Stimulated activated CD8-positive, alpha-beta memory T cell treated with anti-CD3 and anti-CD28 coated beads, Interleukin-7, amount 100 ng/mL, for 1 hour (primary cell): ENCODE measurements at regions not wholly inside any gene's neighbourhood (a gene's known extent, or its start where the extent isn't known, plus 50 kb on each side); places are given as distances from the start of the nearest gene placed in this dataset.

Source experiments
- DNase-seq, 2 donors: peaks; one replicate each; pipeline ENCODE4 v3.0.0-alpha.2; 2020; ENCODE audit warnings: low read depth in 2 of 2

- no peak for DNase-seq
Measured at GRCh38 chr1:194279975-194280374, 1093.6 kb upstream of the B3GALT2 start.

- DNase-seq: no peak
Measured at GRCh38 chr1:194277927-194278326, 1091.5 kb upstream of the B3GALT2 start.

- DNase-seq: no peak
Measured at GRCh38 chr1:194273660-194274059, 1087.2 kb upstream of the B3GALT2 start.

GRCh38 chr1:194268839-194269238, 1082.4 kb upstream of the B3GALT2 start:
- DNase-seq: no peak

GRCh38 chr1:194267021-194267420, 1080.6 kb upstream of the B3GALT2 start:
- DNase-seq: no peak

- no peak for DNase-seq
Measured at GRCh38 chr1:194256010-194256409, 1069.6 kb upstream of the B3GALT2 start.

- no peak for DNase-seq
Measured at GRCh38 chr1:194252199-194252598, 1065.8 kb upstream of the B3GALT2 start.

- no peak for DNase-seq
Measured at GRCh38 chr1:194241215-194241614, 1054.8 kb upstream of the B3GALT2 start.

- no peak for DNase-seq
Measured at GRCh38 chr1:194233069-194233468, 1046.7 kb upstream of the B3GALT2 start.

GRCh38 chr1:194230351-194231144, 1044.1 kb upstream of the B3GALT2 start:
- no peak for DNase-seq

- DNase-seq: no peak
Measured at GRCh38 chr1:194228427-194228826, 1042.0 kb upstream of the B3GALT2 start.

- DNase-seq: no peak
Measured at GRCh38 chr1:194227161-194227560, 1040.7 kb upstream of the B3GALT2 start.

GRCh38 chr1:194225821-194226220, 1039.4 kb upstream of the B3GALT2 start:
- DNase-seq: no peak

GRCh38 chr1:194223596-194223995, 1037.2 kb upstream of the B3GALT2 start:
- DNase-seq: no peak

GRCh38 chr1:194215448-194215847, 1029.0 kb upstream of the B3GALT2 start:
- no peak for DNase-seq

- DNase-seq: no peak
Measured at GRCh38 chr1:194214735-194215134, 1028.3 kb upstream of the B3GALT2 start.

GRCh38 chr1:194209920-194210319, 1023.5 kb upstream of the B3GALT2 start:
- no peak for DNase-seq

- DNase-seq: no peak
Measured at GRCh38 chr1:194208674-194209073, 1022.3 kb upstream of the B3GALT2 start.

- DNase-seq: no peak
Measured at GRCh38 chr1:194196562-194196961, 1010.1 kb upstream of the B3GALT2 start.

- DNase-seq: no peak
Measured at GRCh38 chr1:194194724-194195123, 1008.3 kb upstream of the B3GALT2 start.

- DNase-seq: no peak
Measured at GRCh38 chr1:194184974-194185373, 998.6 kb upstream of the B3GALT2 start.

GRCh38 chr1:194184425-194184824, 998.0 kb upstream of the B3GALT2 start:
- DNase-seq: no peak

- DNase-seq: no peak
Measured at GRCh38 chr1:194181845-194182244, 995.4 kb upstream of the B3GALT2 start.

GRCh38 chr1:194176212-194176611, 989.8 kb upstream of the B3GALT2 start:
- DNase-seq: no peak
